HL-60 (cell line): ENCODE measurements at regions not wholly inside any gene's neighbourhood (a gene's known extent, or its start where the extent isn't known, plus 50 kb on each side); places are given as distances from the start of the nearest gene placed in this dataset.

ENCODE experiments used
- GABPA ChIP-seq: IDR thresholded peaks from 2 replicates; pipeline ENCODE4 v1.6.1; 2012; ENCODE audit warnings: low read depth
- POLR2AphosphoS5 ChIP-seq: IDR thresholded peaks from 2 replicates; pipeline ENCODE4 v1.6.1; 2012; ENCODE audit warnings: low read depth
- TF ChIP-seq, protein P1 (sequence below): IDR thresholded peaks from one replicate; pipeline ENCODE4 v1.5.1; 2011; ENCODE audit warnings: low read length, control low read depth, inconsistent platforms; ENCODE audit not compliant: insufficient read depth

DNA sequence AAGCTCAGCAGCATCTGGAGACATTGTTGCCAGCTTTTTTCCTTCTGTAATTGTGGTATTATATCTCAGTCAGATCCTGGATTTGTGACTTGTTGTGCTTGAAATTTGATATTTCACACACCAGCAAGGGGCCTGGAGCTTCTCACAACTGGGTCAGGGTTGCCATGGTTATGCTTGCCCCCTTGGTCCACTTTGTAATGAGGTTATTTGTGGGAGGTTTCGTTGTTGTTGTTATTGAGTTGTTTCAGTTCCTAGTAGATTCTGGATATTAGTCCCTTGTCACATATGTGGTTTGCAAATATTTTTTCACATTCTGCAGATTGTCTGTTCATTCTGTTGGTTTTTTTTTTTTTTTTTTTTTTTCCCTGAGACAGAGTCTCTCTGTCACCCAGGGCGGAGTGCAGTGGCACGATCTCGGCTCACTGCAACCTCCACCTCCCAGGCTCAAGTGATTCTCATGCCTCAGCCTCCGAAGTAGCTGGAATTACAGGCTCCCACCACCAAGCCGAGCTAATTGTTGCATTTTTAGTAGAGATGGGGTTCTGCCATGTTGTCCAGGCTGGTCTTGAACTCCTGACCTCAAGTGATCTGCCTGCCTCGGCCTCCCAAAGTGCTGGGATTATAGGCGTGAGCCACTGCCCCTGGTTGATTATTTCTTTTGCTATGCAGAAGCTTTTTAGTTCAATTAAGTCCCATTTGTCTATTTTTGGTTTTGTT, 80.6 kb upstream of the ETV6 start:
- TF ChIP-seq, protein P1, sequence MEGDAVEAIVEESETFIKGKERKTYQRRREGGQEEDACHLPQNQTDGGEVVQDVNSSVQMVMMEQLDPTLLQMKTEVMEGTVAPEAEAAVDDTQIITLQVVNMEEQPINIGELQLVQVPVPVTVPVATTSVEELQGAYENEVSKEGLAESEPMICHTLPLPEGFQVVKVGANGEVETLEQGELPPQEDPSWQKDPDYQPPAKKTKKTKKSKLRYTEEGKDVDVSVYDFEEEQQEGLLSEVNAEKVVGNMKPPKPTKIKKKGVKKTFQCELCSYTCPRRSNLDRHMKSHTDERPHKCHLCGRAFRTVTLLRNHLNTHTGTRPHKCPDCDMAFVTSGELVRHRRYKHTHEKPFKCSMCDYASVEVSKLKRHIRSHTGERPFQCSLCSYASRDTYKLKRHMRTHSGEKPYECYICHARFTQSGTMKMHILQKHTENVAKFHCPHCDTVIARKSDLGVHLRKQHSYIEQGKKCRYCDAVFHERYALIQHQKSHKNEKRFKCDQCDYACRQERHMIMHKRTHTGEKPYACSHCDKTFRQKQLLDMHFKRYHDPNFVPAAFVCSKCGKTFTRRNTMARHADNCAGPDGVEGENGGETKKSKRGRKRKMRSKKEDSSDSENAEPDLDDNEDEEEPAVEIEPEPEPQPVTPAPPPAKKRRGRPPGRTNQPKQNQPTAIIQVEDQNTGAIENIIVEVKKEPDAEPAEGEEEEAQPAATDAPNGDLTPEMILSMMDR: no peak
- TF ChIP-seq POLR2AphosphoS5 (no peak), GABPA (no peak)
